Hindlimb muscle (tissue), 1 donor: ENCODE measurements at regions not wholly inside any gene's neighbourhood (a gene's known extent, or its start where the extent isn't known, plus 50 kb on each side); places are given as distances from the start of the nearest gene placed in this dataset.

ENCODE experiments used
- DNase-seq: peaks from one replicate; pipeline ENCODE4 v3.0.0-alpha.2; 2013

GRCh38 chr14:63781686-63782085 is 53.8 kb upstream of the SGPP1 start:
- DNase-seq = no peak

- DNase-seq = no peak
Observed at GRCh38 chr14:63782683-63783389, 55.0 kb upstream of the SGPP1 start.

GRCh38 chr14:63788011-63788933 is 60.4 kb upstream of the SGPP1 start:
- peak; percentile 8 for DNase-seq

- no peak for DNase-seq
Observed at GRCh38 chr14:63793376-63793775, 59.4 kb upstream of the SYNE2 start.

GRCh38 chr14:63795532-63795931 is 57.3 kb upstream of the SYNE2 start:
- DNase-seq = no peak

- DNase-seq = no peak
Observed at GRCh38 chr14:63800083-63800482, 52.7 kb upstream of the SYNE2 start.

- no peak for DNase-seq
Observed at GRCh38 chr14:63800651-63801375, 52.0 kb upstream of the SYNE2 start.
